Right lobe of liver (tissue), 4 donors: ENCODE measurements at regions not wholly inside any gene's neighbourhood (a gene's known extent, or its start where the extent isn't known, plus 50 kb on each side); places are given as distances from the start of the nearest gene placed in this dataset.

Source experiments
- POLR2A ChIP-seq: fragments of 450-650 bp; IDR thresholded peaks from one replicate; pipeline ENCODE4 v1.6.1; 2017; ENCODE audit warnings: antibody characterized with exemption, mild to moderate bottlenecking
- TF ChIP-seq, protein P1 (sequence below), 4 donors: fragments of 200-600 bp in 3 of 4; fragments of 450-650 bp in 1 of 4; IDR thresholded peaks; one replicate each; pipeline versions ENCODE4 v1.5.1 to v1.8.0; 2016 to 2022; ENCODE audit warnings: antibody characterized with exemption in 4 of 4, mild to moderate bottlenecking in 2 of 4
- donor health status: DM: no; HTN: no; CAD: no.
- donor health status: DM: no; HTN: no; CAD: no.
- donor health status: DM: no; HTN: yes; CAD: no.

DNA sequence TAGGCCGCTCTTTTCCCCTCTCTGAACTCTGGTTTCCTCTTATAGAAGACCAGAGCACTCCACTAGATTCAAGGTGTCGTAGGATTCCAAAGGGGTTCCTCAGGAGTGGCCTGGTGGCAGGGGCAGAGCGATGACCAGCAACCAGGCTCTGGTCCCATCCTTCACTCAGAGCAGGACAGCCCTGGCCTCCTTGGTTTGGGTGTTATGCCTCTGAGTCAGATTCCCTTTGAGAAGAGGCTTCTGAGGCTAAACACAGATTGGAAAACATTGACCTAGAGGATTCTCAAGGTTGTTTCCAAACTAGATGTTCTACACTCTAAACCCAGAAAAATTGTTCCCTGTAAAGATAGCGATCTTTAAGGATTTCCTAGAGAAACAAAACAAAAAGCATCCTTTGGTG lies 49.8 kb upstream of the IKBKE start:
- TF ChIP-seq, protein P1, sequence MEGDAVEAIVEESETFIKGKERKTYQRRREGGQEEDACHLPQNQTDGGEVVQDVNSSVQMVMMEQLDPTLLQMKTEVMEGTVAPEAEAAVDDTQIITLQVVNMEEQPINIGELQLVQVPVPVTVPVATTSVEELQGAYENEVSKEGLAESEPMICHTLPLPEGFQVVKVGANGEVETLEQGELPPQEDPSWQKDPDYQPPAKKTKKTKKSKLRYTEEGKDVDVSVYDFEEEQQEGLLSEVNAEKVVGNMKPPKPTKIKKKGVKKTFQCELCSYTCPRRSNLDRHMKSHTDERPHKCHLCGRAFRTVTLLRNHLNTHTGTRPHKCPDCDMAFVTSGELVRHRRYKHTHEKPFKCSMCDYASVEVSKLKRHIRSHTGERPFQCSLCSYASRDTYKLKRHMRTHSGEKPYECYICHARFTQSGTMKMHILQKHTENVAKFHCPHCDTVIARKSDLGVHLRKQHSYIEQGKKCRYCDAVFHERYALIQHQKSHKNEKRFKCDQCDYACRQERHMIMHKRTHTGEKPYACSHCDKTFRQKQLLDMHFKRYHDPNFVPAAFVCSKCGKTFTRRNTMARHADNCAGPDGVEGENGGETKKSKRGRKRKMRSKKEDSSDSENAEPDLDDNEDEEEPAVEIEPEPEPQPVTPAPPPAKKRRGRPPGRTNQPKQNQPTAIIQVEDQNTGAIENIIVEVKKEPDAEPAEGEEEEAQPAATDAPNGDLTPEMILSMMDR (IDR thresholded peaks at IDR 0.05) = no peak
- no peak for TF ChIP-seq POLR2A
